Fibroblast of lung (primary cell): ENCODE measurements at regions not wholly inside any gene's neighbourhood (a gene's known extent, or its start where the extent isn't known, plus 50 kb on each side); places are given as distances from the start of the nearest gene placed in this dataset.

ENCODE experiments used
- EZH2 ChIP-seq: IDR thresholded peaks from 2 replicates; pipeline ENCODE4 v1.5.1; 2012; ENCODE audit warnings: low read length, control low read depth, mild to moderate bottlenecking; ENCODE audit errors: missing control alignments
- TF ChIP-seq, protein P1 (sequence below), 2 donors: IDR thresholded peaks in 1 of 2; conservative IDR thresholded peaks in 1 of 2; 1 replicate in 1 of 2; 2 replicates in 1 of 2; pipeline ENCODE4 v1.5.1; 2011 to 2012; ENCODE audit warnings: low read length in 2 of 2, control low read depth in 1 of 2, inconsistent platforms in 1 of 2, low read depth in 1 of 2, mild to moderate bottlenecking in 1 of 2

DNA sequence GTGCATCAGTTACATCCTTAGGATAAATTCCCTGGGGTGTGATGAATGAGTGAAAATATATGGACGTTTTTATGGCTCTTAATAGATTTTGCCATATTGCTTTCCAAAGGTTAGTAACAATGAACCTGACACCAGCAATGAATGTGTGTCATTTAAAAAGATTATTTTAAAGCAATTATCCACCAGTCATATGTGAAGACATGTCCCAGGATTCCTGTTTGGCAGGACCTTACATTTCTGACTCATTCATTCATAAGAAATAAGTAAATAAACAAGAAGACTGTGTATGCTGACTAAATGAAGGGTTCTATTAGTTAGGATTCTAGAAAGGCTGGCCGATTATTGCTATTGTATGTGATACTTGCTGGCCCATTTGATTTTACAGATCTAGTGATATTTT is 201.5 kb downstream of the SOX2 start:
- TF ChIP-seq, protein P1, sequence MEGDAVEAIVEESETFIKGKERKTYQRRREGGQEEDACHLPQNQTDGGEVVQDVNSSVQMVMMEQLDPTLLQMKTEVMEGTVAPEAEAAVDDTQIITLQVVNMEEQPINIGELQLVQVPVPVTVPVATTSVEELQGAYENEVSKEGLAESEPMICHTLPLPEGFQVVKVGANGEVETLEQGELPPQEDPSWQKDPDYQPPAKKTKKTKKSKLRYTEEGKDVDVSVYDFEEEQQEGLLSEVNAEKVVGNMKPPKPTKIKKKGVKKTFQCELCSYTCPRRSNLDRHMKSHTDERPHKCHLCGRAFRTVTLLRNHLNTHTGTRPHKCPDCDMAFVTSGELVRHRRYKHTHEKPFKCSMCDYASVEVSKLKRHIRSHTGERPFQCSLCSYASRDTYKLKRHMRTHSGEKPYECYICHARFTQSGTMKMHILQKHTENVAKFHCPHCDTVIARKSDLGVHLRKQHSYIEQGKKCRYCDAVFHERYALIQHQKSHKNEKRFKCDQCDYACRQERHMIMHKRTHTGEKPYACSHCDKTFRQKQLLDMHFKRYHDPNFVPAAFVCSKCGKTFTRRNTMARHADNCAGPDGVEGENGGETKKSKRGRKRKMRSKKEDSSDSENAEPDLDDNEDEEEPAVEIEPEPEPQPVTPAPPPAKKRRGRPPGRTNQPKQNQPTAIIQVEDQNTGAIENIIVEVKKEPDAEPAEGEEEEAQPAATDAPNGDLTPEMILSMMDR (conservative IDR thresholded peaks at IDR 0.05 in 1 of 2, IDR thresholded peaks at IDR 0.05 in 1 of 2; ENCODE audit: low read depth in 1 of 2, low read length in 2 of 2), result no peak
- no peak for TF ChIP-seq EZH2
